Right hindlimb (tissue), 1 donor: ENCODE measurements at regions not wholly inside any gene's neighbourhood (a gene's known extent, or its start where the extent isn't known, plus 50 kb on each side); places are given as distances from the start of the nearest gene placed in this dataset.

Experiments
- DNase-seq: peaks from one replicate; pipeline ENCODE4 v3.0.0-alpha.2; 2018

DNA sequence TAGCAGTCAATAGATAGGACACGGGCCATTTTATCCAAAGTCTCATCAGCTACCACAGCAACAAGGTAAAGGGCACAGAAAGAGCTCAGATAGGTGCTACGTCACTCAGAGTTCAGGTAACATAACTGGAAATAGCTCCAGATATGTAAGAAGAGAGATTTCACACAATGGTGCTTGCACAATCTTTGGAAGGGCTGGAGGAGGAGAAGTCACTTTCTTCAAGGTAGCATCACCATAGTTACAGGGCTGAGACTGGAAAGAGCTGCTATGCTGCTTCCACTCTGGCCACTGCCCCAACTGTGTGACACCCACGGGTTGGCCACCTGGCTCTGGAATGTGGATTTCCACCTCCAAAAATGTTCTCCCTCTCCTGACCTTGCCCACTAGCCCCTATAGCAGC is 448.8 kb upstream of the THBS1 start:
- no peak for DNase-seq

DNA sequence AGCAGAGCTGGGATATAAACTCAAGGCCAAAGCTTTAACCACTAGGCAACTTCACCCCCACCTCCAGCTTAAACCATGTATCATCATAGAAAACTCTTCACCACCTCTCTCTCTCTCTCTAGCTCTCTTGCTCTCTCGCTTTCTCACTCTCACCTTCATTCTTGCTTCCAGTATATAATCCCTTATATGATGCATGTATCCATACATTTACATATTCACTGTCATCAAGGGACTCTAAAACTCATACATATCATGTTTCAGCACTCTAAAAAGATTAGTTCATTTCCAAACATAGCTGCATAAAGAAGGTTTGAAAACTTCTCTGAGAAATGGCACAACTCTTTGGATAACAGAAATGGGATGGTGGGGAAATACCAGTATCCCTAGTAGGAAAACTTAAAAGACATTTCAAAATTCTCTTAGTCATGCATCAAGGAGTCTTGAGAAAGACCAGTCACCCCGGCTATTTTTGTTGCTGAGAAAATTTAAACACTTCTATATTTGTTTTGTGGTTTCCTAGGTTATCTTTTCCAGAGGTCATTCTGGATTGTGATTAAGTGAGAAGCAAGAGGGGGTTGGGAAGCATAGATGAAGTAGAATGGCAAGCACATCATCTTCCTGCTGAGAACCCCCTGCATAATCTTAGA is 447.8 kb upstream of the THBS1 start:
- DNase-seq: no peak

DNA sequence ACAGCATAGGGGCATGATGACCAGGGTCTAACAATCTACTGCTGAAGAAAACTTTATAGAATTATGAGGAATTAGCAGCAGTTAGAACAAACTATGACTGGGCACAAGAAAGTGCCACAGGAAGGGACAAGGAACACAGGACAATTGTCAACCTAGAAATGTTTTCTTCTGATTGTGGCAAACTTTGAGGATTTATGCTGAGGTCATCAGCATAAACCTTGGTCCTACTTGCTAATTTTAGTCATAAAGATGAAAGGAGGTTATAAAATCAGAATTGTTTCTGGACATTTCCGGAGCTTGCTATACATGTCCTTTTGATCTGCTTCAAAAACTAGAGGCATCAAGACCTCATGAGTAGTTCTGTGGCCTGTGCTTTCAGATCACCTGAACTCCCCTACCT is 446.6 kb upstream of the THBS1 start:
- no peak for DNase-seq

DNA sequence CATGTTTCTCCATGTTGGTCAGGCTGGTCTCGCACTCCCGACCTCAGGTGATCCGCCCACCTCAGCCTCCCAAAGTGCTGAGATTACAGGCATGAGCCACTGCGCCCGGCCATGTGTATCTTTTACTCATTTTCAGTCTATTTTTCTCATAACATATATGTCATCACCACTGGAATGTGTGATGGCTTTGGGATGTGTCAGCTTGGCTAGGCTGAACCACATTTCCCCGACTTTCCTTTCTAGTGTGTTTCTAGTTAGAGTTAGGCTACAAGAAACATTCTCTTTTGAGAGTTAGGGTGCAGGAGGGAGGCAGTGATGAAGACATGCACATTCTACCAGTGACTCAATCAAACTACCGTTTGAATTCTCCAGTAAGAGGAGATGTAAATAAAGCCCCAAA is 444.9 kb upstream of the THBS1 start:
- DNase-seq: no peak

DNA sequence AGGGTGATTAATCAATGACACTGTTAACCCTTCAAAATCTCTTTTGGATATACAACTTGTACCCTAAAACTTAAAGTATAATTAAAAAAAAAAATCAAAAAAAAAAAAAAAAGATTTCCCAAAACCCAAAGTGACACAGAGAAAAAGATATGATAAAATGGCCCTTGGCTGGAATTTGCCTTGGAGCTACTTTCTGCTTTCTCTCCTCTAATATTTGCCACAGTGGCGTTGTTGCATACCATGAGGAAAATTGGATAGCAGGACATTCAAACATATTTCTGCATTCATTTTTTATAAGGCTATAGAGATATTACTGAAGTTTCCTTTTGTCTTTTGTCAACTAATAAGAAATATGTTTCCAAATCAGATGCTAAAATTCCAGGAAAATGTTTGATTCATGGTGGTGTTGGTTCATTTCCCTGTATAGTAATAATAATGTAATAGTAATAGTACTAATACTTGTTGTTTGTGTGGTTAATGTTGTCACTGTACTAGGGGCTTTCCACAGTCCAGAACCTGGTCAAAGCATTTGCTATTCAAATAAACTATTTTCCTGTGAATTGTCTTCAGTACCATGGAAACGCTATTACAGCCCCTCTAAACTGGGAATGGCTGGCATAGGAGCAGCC is 441.3 kb upstream of the THBS1 start:
- DNase-seq: no peak

DNA sequence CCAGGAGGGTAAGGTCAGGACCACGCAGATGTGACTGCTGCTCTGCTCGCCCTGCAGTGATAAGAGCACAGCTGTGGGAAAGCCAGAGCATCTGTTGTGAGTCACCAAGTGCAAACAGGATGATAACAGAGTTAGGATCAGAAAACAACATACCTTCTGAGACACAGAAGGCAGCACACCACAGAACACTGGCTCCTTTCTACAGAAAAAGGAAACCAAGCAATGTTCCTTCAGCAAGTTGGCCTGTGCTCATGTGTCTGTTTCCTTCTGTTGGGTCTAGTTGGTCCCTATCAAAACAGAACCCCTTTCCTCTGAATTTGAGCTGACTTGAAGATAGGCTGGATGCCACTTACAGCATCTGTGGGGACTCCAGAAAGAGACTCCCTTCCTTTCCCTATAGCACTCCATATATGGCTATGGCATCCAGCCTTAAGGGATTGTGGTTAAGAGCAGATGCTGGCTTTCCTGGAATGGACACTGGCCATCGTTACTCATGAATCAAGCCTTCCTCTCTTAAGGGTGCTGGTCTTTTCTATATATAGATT is 440.7 kb upstream of the THBS1 start:
- DNase-seq: peak; percentile 25

DNA sequence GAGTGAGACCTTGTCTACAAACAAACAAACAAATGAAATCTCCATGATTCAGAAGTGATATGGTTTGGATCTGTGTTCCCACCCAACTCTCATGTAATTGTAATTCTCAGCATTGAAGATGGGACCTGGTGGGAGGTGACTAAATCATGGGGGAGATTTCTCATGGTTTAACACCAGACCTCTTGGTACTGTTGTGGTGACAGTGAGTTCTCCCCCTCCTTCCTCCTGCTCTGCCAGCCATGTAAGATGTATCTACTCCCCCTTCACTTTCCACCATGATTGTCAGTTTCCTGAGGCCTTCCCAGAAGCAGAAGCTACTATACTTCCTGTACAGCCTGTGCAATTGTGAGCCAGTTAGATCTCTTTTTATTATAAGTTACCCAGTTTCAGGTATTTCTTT is 438.4 kb upstream of the THBS1 start:
- no peak for DNase-seq

DNA sequence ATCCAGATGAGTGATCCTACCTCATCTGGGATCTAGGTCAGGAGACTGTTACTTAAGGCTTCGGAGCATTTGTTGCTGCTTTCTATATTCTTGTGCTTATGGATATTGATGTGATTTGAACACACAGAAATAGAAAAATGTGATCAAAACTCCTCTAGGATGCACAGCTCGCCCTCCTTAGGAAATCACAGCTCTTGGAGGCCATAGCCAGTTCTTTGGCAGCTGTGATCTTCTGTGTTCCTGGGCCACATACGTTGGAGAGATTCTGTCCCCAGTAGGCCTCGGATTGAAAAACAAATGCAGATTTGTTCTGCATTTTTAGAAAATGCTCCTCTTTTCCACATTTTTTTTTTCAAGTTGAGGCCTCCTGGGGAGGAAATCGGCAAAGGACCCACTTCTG is 437.4 kb upstream of the THBS1 start:
- DNase-seq: no peak

DNA sequence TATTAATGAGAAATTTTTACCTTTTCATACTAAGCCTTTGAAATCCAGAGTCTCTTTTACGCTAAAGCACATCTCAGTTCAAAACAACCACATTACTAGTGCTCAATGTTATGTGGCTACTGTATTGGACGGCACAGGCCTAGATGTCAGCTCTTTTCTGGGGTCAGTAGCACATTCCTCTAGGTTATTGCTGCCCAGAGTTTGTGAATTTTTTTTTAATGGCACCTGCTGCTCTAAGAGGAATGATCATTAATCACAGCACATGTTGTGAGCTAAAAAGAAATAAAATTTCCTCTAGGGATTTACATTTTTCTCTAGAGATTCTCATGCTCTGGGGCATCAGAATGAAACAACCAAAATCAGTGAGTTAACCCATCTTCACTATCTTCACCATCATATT is 436.8 kb upstream of the THBS1 start:
- DNase-seq: no peak

DNA sequence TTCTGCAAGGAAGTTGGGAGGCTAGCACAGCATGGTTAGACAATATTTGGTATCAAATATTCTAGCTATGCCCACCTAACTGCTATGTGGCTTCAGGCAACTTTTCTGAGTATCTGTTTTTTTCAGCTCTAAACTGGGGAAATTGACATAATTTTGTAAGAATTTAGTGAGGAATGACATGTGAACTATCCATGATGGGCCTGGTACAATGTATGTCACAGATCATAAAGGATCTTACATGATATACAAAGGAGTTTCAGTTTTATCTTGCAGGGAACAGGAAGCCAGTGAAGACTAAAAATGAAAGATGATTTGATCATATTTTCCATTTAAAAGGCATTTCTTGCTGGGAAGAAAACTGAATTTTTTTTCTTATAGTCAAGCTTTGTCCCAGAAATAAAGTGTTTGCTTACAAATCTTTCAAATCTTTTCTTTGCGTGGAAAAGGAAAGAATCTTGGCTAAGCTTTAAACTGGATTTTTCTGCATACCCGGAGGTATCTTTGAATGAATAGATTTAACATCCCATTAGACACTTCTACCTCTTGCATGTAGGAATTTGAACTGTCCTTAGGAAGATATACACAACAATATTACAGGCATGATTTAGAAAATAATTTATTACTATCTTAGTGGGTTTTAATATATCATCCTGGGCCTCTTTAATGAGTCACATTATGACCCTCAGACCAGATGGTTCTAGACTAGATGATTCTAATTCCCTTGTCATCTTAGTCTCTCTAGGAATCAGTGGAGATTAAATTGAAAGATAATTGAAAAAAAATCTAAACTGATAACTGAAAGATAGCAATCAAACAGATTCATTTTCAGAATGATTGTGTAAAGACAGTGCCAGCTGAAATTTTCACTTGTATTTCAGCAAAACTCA is 436.0 kb upstream of the THBS1 start:
- no peak for DNase-seq

DNA sequence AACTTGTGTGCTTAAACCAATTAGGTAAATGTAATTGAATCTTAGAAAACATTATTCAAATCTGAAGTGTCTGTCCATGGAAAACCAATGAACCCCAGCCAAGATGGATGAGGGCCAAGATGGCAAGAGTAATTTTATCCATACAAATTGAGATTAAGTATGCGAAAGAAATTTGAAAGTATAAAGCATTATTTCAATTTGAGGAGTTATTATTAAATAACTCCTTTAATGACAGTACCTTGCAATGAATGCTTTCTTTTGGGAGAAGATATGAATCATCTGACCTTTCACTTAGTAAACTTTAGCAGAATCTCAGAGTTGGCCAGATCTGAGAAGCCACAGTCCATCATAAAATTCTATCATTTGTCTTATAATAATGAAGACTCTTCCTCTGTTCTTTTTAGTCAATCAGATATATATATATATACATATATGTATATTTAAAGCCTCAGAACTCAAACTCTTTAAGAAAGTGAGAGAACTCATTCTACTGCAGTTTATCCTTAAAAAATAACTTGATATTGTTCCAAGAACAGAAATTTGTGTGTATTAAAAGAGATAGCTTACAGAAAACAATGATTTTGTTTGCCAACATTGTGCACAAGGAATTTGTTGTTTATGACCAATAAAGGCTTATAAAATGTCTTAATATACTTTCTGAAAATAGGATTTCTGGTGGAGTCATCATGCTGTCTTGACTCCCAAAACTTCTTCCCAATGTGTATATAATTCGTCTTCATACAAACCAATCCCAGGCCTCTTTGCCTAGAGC is 434.8 kb upstream of the THBS1 start:
- DNase-seq: no peak

DNA sequence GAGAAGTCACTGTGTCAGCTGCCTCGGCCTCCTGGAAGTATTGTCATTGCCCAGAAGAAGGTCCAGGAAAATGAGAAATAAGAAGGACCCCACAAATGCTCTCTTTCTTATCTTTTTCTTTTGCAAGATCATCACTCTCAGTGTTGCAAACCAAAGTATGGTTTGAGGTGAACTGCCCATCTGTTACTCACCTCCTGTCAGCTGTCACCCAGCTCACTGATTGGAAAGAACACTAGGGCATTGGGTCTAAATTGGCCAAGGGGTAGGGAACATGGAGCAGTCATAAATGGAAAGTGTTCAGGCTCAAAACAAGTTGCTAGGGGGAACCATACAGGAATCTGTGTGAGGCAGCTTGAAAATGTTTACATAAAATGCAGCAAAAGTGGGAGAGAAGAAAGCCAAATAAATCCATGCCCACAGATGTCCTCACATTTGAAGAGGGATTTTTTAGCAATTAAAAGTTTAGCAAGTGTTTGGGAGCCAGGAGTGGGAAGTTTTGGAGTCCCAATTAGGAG is 431.2 kb upstream of the THBS1 start:
- no peak for DNase-seq

DNA sequence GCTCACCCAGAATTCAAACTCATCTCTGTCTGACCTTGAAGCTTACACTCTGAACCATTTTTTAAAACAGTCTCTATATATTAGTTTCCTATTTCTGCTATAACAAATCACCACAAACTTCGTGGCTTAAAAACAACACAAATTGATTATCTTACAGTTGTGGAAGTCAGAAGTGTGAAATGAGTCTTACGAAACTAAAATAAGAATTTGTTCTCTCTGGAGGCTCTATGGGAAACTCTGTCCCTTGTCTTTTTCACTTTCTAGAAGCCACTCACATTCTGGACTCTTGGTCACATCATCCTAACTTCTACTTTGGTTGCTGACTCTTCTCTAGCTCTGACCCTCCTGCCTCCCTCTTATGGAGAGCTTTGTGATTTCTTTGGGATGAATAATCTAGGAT is 429.3 kb upstream of the THBS1 start:
- DNase-seq: no peak

DNA sequence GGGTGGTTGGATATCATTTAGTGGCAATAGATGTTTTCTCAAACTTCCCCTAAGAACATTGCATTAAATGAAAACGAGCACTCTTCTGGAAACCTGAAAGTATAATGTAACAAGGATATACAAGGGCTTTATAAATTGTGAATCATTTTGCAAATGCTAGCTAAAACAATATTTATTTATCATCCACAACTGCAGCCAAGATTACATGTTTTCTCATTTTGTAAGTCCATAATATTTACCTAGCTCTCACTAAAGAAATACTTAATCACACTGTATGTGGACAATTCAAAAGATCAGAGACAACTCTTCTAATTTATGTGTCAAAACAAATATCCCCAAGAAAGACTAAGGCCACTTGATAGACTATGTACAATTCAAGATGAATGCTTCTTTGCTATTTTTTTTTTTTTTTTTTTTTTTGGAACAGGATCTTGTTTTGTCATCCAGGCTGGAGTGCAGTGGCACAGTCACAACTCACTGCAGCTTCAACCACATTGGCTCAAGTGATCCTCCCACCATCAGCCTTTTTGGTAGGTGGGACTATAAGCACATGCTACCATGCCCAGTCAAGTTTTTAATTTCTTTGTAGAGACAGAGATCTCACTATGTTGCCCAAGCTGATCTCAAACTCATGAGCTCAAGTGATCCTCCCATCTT is 427.7 kb upstream of the THBS1 start:
- DNase-seq: no peak

DNA sequence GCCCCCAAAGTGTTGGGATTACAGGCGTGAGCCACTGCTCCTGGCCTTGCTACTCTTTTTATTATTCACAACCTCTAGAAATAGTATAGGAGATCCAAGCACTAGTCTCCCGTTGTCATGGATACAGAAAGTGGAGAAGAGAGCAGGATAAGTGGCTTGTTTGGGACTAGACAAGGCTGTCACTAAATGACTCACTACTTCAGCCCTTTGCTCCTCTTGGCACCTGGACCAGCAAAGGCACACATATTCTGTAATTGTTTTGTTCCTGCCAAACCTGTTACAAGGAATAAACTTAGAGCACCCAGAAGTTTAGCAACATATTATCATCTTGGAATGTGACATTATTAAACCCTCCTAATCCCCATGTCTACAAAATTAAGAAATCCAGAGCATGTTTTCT is 427.2 kb upstream of the THBS1 start:
- no peak for DNase-seq

DNA sequence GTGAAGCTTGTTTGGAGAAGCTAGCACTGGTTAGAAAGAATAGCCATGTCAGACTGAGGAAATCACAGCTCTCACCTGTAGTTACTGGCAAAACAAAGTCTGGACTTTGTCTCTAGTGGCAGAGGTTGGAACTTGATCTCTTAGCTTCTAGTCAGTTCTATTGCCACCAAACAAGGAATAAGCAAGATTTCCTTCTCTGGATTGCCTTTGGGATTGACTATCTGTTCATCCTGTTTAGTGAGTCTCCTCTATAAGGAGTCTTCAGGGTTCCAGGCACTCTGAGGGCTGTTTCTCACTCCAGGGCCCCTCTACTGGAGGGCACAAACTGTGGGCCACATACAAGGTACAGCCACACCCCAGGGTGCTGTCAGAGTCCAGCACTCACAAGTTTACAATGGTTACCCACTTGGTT is 426.6 kb upstream of the THBS1 start:
- DNase-seq: no peak

DNA sequence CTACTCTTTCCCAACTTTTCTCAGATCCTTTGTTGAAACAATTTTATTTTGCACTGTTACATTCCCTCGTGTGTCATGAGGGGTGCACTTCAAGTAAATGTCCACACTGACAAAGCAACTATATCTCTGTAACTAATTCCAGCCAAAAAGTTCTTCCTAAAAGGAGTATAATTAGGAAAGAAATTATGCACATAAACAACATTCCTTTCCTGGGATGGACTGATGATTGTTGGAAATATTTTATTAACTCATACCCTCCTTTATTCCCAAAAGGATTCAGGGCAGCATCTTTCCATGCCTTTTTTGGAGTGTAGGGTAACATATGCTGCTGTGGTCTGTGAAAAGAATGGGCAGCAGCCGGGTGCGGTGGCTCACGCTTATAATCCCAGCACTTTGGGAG is 426.1 kb upstream of the THBS1 start:
- no peak for DNase-seq

DNA sequence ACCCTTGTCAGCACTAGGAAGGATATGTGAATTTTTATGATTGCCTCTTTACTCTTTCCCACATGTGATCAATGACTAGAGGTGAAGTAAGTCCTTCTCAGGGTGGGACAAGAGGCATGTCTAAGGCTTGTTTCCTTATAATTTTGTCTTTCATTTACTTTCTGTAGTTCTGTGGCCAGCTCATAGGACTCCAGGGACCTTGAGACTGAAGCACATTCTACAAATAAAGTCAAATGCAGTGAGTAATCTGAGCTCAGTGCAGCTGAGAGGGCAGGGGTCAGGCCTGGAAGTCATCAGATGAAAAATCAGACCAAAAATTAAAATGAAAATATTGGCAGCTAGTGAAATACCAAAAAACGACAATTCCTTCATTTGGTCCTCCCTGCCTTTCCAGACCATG is 424.7 kb upstream of the THBS1 start:
- DNase-seq: peak; percentile 60

DNA sequence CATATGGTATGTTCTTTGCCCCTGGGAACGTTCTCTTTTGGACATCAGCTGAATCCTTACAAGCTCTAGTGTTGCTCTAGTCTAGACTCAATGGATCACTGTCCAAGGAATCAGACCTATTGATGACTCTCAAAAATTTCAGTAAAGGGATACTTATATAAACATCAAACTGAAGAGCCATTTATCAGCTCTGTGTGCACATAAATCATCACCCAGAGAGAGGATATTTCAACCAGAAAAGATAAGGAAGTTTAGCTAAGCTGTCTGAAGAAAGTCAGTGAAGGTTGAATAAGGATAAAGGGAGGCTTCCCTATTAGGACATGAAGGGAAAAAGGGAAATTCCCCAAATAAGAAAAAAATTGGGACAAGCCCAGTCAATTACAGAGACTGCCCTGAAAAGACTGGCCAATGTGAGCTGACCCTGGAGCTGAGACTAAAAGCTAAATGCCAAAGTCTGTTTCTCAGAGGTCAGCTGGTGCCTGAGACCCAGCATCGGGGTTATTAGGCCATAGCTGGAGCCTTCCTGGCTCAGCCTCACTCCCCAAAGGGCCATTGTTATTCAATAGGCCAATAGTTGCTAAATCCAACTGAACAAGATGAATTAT is 424.1 kb upstream of the THBS1 start:
- DNase-seq: no peak

DNA sequence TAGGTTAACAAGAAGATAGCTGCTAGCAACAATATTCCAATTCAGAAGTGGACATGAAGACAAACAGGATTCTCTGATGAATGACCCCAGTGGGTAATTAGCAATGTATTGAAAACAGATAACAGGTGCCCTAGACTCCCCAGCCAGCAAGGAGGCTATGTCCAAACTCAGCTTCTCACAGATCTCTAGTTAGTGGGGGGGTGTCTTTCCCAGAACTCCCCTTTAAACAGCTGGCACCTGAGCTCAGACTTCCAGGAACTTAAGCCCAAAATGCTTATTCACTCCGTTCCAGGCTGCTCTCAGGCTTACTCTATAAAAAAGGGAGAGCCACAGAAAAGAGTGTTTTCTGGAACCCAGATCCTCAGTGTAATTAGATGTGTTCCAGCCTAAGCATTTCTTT is 423.0 kb upstream of the THBS1 start:
- no peak for DNase-seq

DNA sequence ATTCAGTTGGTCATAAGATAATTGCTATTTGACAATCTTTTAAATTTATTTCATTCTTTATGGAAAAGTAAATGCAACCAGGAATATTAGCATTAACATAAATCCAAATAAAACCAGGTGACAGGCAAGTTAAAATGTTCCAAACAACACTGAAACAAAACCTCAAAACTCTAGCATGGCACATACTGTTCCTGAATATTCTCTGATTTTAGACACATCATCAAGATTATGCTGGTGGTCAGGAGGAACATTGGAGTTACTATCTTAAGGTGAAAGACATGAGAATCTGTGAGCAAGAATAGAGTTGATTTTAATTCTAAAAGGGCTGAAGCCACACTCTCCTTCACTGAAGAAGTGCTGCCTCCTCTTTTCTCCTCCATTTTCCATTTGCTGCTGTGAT is 421.0 kb upstream of the THBS1 start:
- DNase-seq: no peak

DNA sequence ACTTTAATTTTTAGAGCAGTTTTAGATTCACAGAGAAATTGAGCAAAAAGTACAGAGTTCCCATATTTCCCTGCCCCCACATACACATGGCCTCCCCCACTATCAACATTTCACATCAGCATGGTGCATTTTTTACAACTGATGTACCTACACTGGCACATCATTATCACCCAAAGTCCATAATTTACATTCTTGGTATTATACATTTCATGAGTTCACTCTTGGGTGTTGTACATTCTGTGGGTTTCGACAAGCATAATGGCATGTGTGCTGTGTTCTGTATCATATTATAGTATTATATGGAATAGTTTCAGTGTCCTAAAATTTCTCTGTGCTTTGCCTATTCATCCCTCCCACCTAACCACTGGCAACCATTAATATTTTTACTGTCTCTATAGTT is 419.8 kb upstream of the THBS1 start:
- no peak for DNase-seq
